Stimulated activated CD8-positive, alpha-beta memory T cell treated with anti-CD3 and anti-CD28 coated beads, Interleukin-7, amount 100 ng/mL, for 48 hours (primary cell): ENCODE measurements at regions not wholly inside any gene's neighbourhood (a gene's known extent, or its start where the extent isn't known, plus 50 kb on each side); places are given as distances from the start of the nearest gene placed in this dataset.

Experiments
- DNase-seq, 2 donors: peaks; one replicate each; pipeline ENCODE4 v3.0.0-alpha.2; 2020; ENCODE audit warnings: low read depth in 1 of 2; ENCODE audit errors: extremely low read depth in 1 of 2

GRCh38 chr5:56595566-56595965, 219.8 kb upstream of the MAP3K1 start:
- no peak for DNase-seq

DNA sequence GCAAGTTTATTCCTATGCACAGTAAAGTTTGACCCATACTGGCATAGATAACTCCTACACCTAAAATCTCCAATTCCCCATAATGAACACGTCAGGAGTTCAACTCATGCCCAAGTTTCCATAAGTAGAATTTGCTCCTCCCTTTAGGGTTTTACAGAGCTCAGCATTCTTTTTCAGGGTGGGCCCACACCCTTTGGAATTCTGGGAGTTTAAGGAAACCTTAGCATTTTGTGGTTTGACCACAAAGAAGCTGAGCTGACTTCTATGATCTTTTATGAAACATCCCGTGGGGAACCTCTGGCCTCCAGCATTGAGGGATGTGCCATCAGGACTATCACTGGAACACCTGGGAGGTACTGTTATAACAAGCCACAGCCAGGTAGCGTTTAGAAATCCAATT, 220.6 kb upstream of the MAP3K1 start:
- no peak for DNase-seq

DNA sequence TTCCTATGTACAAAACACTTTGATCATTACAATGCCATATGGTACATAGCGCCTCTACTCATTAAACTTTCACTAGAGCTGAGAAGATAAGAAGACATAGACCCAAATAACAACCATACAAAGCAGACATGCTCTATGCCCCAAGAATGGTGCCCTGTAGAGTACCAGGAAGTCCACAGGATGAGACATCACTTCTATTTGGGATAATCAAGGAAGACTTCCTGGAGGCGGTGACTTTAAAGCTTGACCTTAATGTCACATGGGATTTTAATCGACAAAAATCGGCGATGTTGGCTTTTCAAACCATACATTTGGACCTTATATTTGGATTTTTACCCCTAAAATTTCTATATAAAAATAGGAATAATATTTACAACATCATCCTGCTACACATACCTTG, 224.3 kb upstream of the MAP3K1 start:
- DNase-seq: no peak

- DNase-seq: no peak
These were observed 225.9 kb upstream of the MAP3K1 start for GRCh38 chr5:56589481-56589860.

DNA sequence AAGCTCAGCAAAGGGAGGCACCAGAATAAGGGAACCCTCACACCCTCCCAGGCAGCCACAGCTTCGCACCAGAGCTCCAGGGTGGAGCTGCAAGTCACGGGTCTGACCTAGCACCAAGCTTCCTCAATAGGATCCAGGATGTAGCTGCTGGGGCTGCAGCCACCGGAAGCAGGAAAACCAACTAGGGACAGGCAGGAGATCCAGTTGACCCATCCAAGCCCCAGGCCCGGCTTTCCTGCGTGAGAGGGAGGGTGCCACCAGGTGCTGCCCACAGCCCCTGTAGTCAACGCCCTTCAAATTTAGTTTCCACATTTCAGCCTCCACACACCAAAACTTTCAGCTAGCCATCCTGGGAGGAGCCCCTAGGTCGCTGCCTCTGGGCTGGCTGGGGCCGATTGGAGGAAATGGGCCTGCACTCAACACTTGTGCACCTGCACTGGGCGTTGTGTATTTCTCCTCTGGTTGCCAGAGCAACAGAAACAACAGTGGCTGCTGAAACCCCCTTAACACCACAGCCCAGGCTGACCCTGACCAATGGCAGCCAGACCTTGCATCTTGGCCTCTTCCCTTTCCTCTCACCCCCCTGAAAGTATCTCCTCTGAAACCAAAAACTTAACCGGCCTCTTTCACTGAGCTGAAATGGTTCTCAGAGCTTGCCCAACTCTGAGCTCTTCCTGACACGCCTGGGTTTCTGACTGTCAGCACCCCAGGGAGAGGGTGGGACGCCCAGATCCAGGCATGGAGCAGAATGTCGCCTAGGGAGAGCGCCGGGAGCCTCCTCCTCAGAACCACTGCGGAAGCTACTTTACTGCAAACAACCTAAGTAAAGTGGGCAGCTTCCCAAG, 226.5 kb upstream of the MAP3K1 start:
- no peak for DNase-seq

- no peak for DNase-seq
These were observed 227.2 kb upstream of the MAP3K1 start for GRCh38 chr5:56588131-56588487.

DNA sequence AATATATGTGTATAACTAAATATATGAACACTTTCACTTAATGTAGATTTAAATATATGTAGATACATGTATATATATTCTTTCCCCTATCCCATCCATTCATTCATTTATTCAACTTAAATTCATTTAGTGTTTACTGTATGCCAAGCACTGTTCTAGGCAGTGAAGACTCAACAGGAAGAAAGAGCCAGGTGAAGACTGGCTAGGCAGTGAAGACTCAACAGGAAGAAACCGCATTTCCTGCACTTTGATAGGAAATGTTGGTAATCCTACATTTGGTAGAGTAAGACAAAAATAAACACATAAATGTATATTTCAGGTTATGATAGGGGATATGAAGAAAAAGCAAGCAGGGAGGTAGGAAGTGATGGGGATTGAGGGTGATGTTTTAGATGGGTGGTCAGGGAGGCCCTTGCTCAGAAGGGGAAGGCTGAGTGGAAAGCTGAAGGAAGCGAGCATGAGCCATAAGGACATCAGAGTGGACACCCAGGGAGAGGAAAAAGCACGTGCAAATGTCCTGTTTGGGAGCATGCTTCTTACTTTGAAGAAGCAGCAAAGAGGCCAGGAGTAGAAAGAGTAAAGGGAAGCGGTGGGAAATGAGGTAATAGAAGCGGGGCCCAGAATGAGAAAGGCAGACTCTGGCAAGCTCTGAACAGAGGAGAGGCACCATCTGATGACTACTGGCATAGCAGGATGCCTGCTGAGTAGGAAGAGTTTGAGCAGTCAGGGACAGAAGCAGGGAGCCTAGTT, 227.8 kb upstream of the MAP3K1 start:
- no peak for DNase-seq

DNA sequence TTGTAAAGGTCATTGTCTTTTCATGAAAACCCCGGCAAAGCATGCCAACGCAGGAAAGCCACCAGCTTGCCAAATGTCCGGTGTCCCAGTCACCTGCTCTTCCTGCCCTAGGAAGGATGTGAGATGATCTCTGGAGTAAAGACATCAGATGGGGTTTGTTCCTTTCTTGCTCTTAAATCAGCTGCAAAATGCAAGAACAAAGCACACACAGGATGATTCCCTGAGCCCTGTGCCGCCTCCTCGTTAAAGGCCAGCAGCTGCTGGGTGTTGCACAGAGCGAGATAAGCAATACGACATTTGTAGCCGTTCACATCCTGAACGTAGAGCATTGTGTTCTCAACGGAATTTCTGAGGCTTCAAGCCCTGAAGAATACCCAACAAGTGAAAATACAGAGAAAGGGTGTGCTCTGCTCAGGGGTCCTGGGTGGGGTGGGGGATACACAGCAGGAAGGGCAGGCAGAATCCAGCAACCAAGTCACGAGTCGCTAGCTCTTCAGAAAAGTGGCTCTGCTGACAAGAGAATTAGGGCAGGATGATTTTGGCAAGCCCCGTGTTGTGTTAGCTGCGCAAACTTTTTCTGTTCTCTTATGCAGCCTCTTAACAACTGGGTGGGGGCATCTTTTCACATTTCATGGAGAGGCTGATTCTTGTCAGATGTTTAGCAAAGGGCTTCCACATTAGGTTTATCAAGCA, 229.2 kb upstream of the MAP3K1 start:
- no peak for DNase-seq

DNA sequence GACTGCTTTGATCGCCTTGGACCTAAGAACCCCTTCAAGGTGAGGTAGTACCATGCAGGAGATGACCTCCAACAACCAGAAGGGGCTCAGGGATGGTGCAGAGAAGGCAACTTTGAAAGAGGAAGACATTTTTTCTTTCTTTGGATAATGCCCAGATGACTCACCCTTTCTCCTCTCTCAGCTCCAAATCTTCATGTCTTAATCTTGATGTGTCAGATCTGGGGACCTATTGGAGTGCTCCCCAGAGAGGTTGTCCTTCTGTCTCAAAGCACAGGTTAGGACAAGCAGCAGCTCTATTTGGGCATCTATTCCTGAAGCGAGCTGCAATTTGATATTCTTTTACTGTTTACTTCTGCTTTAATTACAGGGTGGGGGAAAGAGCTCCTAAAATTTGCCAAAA, 229.9 kb upstream of the MAP3K1 start:
- DNase-seq: no peak

- no peak for DNase-seq
These were observed 233.9 kb upstream of the MAP3K1 start for GRCh38 chr5:56581426-56581825.

- DNase-seq: no peak
These were observed 234.5 kb upstream of the MAP3K1 start for GRCh38 chr5:56580864-56581263.

DNA sequence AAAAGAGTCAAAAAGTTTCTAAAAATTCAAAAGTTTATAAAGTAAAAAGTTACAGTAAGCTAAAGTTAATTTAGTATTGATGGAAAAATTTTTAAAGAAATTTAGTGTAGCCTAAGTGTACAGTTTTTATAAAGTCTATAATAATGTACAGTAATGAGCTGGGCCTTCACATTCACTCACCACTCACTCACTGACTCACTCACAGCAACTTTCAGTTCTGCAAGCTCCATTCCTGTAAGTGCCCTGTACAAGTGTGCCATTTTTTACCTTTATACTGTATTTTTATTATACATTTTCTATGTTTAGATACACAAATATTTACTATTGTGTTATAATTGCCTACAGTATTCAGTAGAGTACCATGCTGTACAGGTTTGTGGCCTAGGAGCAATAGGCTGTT, 239.5 kb upstream of the MAP3K1 start:
- no peak for DNase-seq

DNA sequence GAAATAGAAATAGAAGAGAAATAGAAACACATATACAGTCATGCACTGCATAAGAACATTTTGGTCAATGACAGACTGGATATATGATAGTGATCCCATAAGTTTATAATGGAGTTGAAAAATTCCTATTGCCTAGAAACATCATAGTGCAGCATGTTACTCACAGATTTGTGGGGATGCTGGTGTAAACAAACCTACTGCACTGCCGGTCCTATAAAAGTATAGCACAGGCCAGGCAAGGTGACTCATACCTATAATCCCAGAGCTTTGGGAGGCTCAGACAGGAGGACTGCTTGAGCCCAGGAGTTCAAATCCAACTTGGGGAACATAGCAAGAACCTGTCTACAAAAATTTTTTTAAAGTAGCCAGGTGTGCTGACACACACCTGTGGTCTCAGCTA, 240.6 kb upstream of the MAP3K1 start:
- no peak for DNase-seq

- DNase-seq: no peak
These were observed 245.8 kb upstream of the MAP3K1 start for GRCh38 chr5:56569566-56569965.

DNA sequence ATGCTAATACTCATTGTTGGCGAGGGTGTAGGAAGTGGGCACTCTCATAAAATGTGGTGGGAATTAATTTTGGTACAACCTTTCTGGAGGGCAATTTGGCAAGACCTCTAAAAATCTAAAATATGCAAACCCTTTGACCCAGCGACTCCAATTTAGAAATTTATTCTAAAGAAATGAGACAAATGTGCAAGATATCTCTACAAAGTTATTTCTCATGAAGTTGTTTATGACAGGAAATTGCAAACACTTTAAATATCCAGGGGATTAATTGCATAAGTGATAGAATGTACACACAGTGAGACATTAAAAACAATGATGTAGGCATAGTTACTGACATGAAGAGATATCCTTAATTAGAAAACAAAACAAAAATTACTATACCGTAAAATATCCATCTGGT, 246.3 kb upstream of the MAP3K1 start:
- DNase-seq: no peak

GRCh38 chr5:56567278-56567677, 248.1 kb upstream of the MAP3K1 start:
- DNase-seq: no peak

DNA sequence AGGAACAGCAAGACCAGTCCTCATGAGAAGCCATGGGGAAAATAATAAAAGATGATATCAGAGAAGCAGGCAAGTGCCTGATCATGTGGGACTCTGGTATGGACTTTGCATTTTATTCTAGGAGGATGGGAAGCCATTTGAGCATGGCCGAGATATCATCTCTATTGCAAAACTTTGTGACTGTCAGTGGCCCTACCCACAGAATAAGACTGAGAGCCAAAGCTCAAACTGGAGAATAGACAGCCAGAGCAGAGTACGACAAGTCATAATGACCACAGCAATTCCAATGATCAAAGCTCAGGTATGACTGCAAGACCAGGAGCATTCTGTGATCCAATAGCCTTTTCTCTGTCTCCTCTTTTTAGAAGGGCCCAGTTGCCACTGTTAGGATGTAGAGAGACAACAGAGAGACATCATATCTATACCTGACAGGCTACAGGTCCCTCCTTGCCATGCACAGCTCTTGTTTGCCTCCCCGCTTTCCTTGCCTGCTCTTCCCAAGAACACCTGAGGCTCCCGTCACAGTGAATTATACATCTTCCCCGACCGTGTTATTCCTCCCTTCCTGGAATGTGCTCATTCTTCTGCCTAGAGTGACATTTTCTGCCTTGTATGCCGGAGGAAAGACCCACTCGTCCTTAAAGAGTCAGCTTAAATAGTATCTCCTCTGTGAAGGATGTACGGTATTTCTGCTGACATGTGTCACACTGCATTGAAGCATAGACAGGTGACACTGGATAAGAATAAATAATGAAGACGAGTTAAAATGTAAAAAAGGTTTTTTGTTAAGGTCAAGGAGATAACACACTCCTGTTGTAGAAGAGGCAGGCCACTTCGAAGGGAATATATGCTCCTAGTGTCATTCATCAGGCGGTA, 248.7 kb upstream of the MAP3K1 start:
- DNase-seq: no peak

DNA sequence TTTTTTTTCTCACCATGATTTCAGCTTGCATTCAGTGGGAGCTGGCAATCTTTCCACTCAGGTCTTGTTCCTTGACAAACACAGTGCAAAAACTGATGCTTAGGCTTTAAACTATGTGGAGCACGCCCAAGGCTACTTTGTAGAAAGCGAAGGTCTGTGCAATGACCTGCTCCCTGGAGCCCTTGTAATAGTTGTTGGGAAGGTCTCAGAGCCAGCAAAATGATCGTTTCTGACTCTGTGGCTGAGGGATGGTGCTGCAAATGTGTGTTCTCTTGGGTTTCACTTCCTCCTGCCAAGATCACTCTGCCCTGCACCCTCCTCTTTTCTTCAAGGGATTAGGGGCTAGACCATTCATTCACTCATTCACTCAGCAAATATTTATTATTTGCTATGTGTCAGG, 249.7 kb upstream of the MAP3K1 start:
- no peak for DNase-seq

- no peak for DNase-seq
These were observed 250.1 kb upstream of the MAP3K1 start for GRCh38 chr5:56565283-56565615.

GRCh38 chr5:56564541-56565282, 250.6 kb upstream of the MAP3K1 start:
- DNase-seq: no peak
